ENCODE measurements at regions not wholly inside any gene's neighbourhood (a gene's known extent, or its start where the extent isn't known, plus 50 kb on each side); places are given as distances from the start of the nearest gene placed in this dataset.
"Not testable (repeated sequence)": the region's sequence is repeated elsewhere in the genome, so short reads cannot be mapped to it uniquely, and the experiment has no call there.

GRCh38 chr5:130747556-130747955 is 417.5 kb downstream of the HINT1 start:
- no peak for TF ChIP-seq CTCF (IDR thresholded peaks at IDR 0.05)
- H3K27me3 ChIP-seq: no peaks in the 10 kb centered on the region
- no peaks in the 10 kb centered on the region for H3K9me3 ChIP-seq
- H3K4me1 ChIP-seq (ENCODE audit: control insufficient read depth in 1 of 2, insufficient read depth in 1 of 2, low read depth in 1 of 2, low read length in 1 of 2): no peaks in the 10 kb centered on the region
- no peak overlapping the region for H3K4me3 ChIP-seq (ENCODE audit: low read depth in 1 of 2, low read length in 1 of 2)
- no peaks in the 10 kb centered on the region for H3K36me3 ChIP-seq
- H3K27ac ChIP-seq: no peak overlapping the region

- not testable (repeated sequence) for H3K4me1 ChIP-seq (ENCODE audit: control insufficient read depth in 1 of 2, insufficient read depth in 1 of 2, low read depth in 1 of 2, low read length in 1 of 2); H3K36me3 ChIP-seq; H3K27me3 ChIP-seq; H3K27ac ChIP-seq; H3K4me3 ChIP-seq (ENCODE audit: low read depth in 1 of 2, low read length in 1 of 2); H3K9me3 ChIP-seq
These were observed 418.4 kb downstream of the HINT1 start for GRCh38 chr5:130746641-130747040.

- Histone ChIP-seq H3K4me3 (ENCODE audit: low read depth in 1 of 2, low read length in 1 of 2) (no peak overlapping the region), H3K27me3 (no peaks in the 10 kb centered on the region), H3K4me1 (ENCODE audit: control insufficient read depth in 1 of 2, insufficient read depth in 1 of 2, low read depth in 1 of 2, low read length in 1 of 2) (no peaks in the 10 kb centered on the region), H3K27ac (no peak overlapping the region), H3K9me3 (no peaks in the 10 kb centered on the region), H3K36me3 (no peaks in the 10 kb centered on the region)
- TF ChIP-seq CTCF (IDR thresholded peaks at IDR 0.05): no peak
These were observed 422.0 kb downstream of the HINT1 start for GRCh38 chr5:130743092-130743491.

GRCh38 chr5:130740047-130740569 is 424.9 kb downstream of the HINT1 start:
- no peak for TF ChIP-seq CTCF (IDR thresholded peaks at IDR 0.05)
- Histone ChIP-seq H3K4me3 (ENCODE audit: low read depth in 1 of 2, low read length in 1 of 2) (no peak overlapping the region), H3K9me3 (no peaks in the 10 kb centered on the region), H3K27me3 (no peaks in the 10 kb centered on the region), H3K36me3 (no peaks in the 10 kb centered on the region), H3K27ac (no peak overlapping the region), H3K4me1 (ENCODE audit: control insufficient read depth in 1 of 2, insufficient read depth in 1 of 2, low read depth in 1 of 2, low read length in 1 of 2) (no peaks in the 10 kb centered on the region)

GRCh38 chr5:130731839-130732238 is 433.2 kb downstream of the HINT1 start:
- Histone ChIP-seq H3K4me1 (ENCODE audit: control insufficient read depth in 1 of 2, insufficient read depth in 1 of 2, low read depth in 1 of 2, low read length in 1 of 2) (no peaks in the 10 kb centered on the region), H3K27ac (no peak overlapping the region), H3K4me3 (ENCODE audit: low read depth in 1 of 2, low read length in 1 of 2) (no peak overlapping the region), H3K36me3 (no peaks in the 10 kb centered on the region), H3K9me3 (no peaks in the 10 kb centered on the region), H3K27me3 (no peaks in the 10 kb centered on the region)
- TF ChIP-seq CTCF (IDR thresholded peaks at IDR 0.05): no peak

GRCh38 chr5:130729541-130729940 is 435.5 kb downstream of the HINT1 start:
- no peaks in the 10 kb centered on the region for H3K27me3 ChIP-seq

More at GRCh38 chr5:130729541-130729940, 435.5 kb downstream of the HINT1 start:
- Histone ChIP-seq H3K4me3 (ENCODE audit: low read depth in 1 of 2, low read length in 1 of 2) (no peak overlapping the region), H3K27ac (no peak overlapping the region), H3K36me3 (no peaks in the 10 kb centered on the region), H3K4me1 (ENCODE audit: control insufficient read depth in 1 of 2, insufficient read depth in 1 of 2, low read depth in 1 of 2, low read length in 1 of 2) (no peaks in the 10 kb centered on the region), H3K9me3 (no peaks in the 10 kb centered on the region)
- no peak for TF ChIP-seq CTCF (IDR thresholded peaks at IDR 0.05)

Measured in neutrophil (primary cell).